K562 (cell line): ENCODE measurements at regions not wholly inside any gene's neighbourhood (a gene's known extent, or its start where the extent isn't known, plus 50 kb on each side); places are given as distances from the start of the nearest gene placed in this dataset.

Experiments used
- ATAC-seq: fragments of 200-7000 bp; cut with Tn5 transposase; 3 replicates; pipeline ENCODE4 v1.9.1; 2020; ENCODE audit warnings: moderate library complexity
- BruUV-seq: library from RNA; stranded (reverse); fragments of 400-500 nt; replicated peaks from 2 replicates; lab custom pipeline; 2021; lab: Mats Ljungman, UMichigan
- CTCF ChIA-PET: fragments of 300-600 bp; formaldehyde crosslinking; extraction: SDS; loops from one replicate; lab custom pipeline; 2021; ENCODE audit warnings: low intra/inter-chr PET ratio; lab: Yijun Ruan, JAX
- POLR2A ChIA-PET: fragments of 300-600, 350-650 bp; sonication (Branson Sonifier 250); formaldehyde crosslinking; extraction: SDS; loops from one replicate; lab custom pipeline; 2021; ENCODE audit warnings: antibody characterized with exemption, inconsistent platforms; lab: Yijun Ruan, JAX
- DNase-seq, 4 experiments: peaks; one replicate each; pipeline versions ENCODE4 v3.0.0 to v3.0.0-alpha.2; 2011 to 2018; ENCODE audit warnings: low spot score in 3 of 4, mixed read lengths in 3 of 4; ENCODE audit errors: extremely low read depth in 1 of 4
- FAIRE-seq: peaks from 2 replicates; lab custom pipeline; 2011; peaks lifted over from hg19 to GRCh38; lab: Jason Lieb, UNC
- H2AFZ ChIP-seq: 2 replicates; pipeline ENCODE4 v1.6.0; 2011; ENCODE audit warnings: low read depth, low read length, control low read depth, inconsistent platforms
- H3K27ac ChIP-seq: fragments of 200-600 bp; 3 replicates; pipeline ENCODE4 v1.8.0; 2011; ENCODE audit warnings: low read depth, mild to moderate bottlenecking, control low read depth, inconsistent platforms, low read length, moderate library complexity, mixed read lengths; ENCODE audit errors: extremely low read depth
- H3K27me3 ChIP-seq, 2 experiments: fragments of 300-600 bp in 1 of 2; 2 replicates in 1 of 2; 3 replicates in 1 of 2; pipeline versions ENCODE4 v1.6.0 to v1.8.0; 2011; ENCODE audit warnings: inconsistent platforms in 2 of 2, low read length in 2 of 2, mild to moderate bottlenecking in 1 of 2, mixed read lengths in 1 of 2, moderate library complexity in 1 of 2; ENCODE audit not compliant: control insufficient read depth in 2 of 2, insufficient read depth in 2 of 2
- H3K36me3 ChIP-seq: fragments of 300-600 bp; 3 replicates; pipeline ENCODE4 v1.8.0; 2011; ENCODE audit warnings: mild to moderate bottlenecking, low read length, inconsistent platforms; ENCODE audit not compliant: control insufficient read depth, insufficient read depth
- H3K4me1 ChIP-seq, 2 experiments: fragments of 200-600 bp in 1 of 2; replicated peaks in 1 of 2; 2 replicates in 1 of 2; 3 replicates in 1 of 2; pipeline versions ENCODE4 v1.5.1 to v1.8.0; 2011; ENCODE audit warnings: inconsistent platforms in 2 of 2, low read length in 2 of 2, mild to moderate bottlenecking in 1 of 2, mixed read lengths in 1 of 2, moderate library complexity in 1 of 2; ENCODE audit not compliant: control insufficient read depth in 2 of 2, insufficient read depth in 2 of 2
- H3K4me2 ChIP-seq: 2 replicates; pipeline ENCODE4 v1.6.1; 2011; ENCODE audit warnings: low read length, control low read depth, inconsistent platforms, mixed read lengths; ENCODE audit not compliant: insufficient read depth
- H3K4me3 ChIP-seq: fragments of 200-600 bp; sonication (generic), shearing (Covaris generic); 2 replicates; pipeline ENCODE4 v1.5.1; 2016; ENCODE audit warnings: control low read depth, inconsistent platforms
- H3K79me2 ChIP-seq: fragments of 200-600 bp; 3 replicates; pipeline ENCODE4 v1.8.0; 2011; ENCODE audit warnings: low read length, inconsistent platforms; ENCODE audit not compliant: control insufficient read depth, insufficient read depth
- H3K9ac ChIP-seq, 2 experiments: 2 replicates each; pipeline versions ENCODE4 v1.6.0 to v1.6.1; 2011; ENCODE audit warnings: low read depth in 2 of 2, low read length in 2 of 2, control low read depth in 1 of 2, inconsistent platforms in 1 of 2, mild to moderate bottlenecking in 1 of 2, mixed read lengths in 1 of 2; ENCODE audit not compliant: insufficient read depth in 1 of 2
- H3K9me1 ChIP-seq: one replicate; pipeline ENCODE4 v1.6.0; 2011; ENCODE audit warnings: inconsistent platforms, mild to moderate bottlenecking, low read length, moderate library complexity; ENCODE audit not compliant: control insufficient read depth, insufficient read depth
- H3K9me3 ChIP-seq: replicated peaks from 2 replicates; pipeline ENCODE4 v1.5.1; 2011; ENCODE audit warnings: low read depth, low read length, inconsistent platforms; ENCODE audit not compliant: control insufficient read depth, insufficient read depth
- H4K20me1 ChIP-seq: replicated peaks from 2 replicates; pipeline ENCODE4 v1.6.1; 2011; ENCODE audit warnings: low read length, inconsistent platforms, mixed read lengths; ENCODE audit not compliant: control insufficient read depth, insufficient read depth
- ARID3A ChIP-seq: IDR thresholded peaks from 2 replicates; pipeline ENCODE4 v1.6.1; 2012; ENCODE audit warnings: low read depth, low read length, improper control_type of control experiment, borderline replicate concordance
- BRD4 ChIP-seq: fragments of 200-600 bp; sonication (generic); IDR thresholded peaks from 2 replicates; pipeline ENCODE4 v1.6.1; 2017; ENCODE audit warnings: inconsistent platforms
- BRF2 ChIP-seq: IDR thresholded peaks from 3 replicates; pipeline ENCODE4 v1.6.1; 2011; ENCODE audit warnings: borderline replicate concordance, mild to moderate bottlenecking; ENCODE audit not compliant: insufficient read length, insufficient read depth
- FOXJ3 ChIP-seq: sonication (generic); formaldehyde crosslinking; IDR thresholded peaks from 2 replicates; pipeline ENCODE4 v1.4.0; 2020; ENCODE audit warnings: mild to moderate bottlenecking, missing genetic modification reagents
- HSF4 ChIP-seq: fragments of 250-450 bp; sonication (Bioruptor Pico); IDR thresholded peaks from 2 replicates; pipeline ENCODE4 v2.1.2; 2022; ENCODE audit warnings: mild to moderate bottlenecking, moderate library complexity, borderline replicate concordance
- RAD21 ChIP-seq, 2 experiments: fragments of 250-450 bp in 1 of 2; fragments of 450-650 bp in 1 of 2; sonication (Bioruptor Pico) in 1 of 2; formaldehyde crosslinking in 1 of 2; IDR thresholded peaks in 1 of 2; conservative IDR thresholded peaks in 1 of 2; 2 replicates each; pipeline versions ENCODE4 v1.4.0 to v1.8.0; 2020 to 2022; ENCODE audit warnings: mild to moderate bottlenecking in 2 of 2, moderate library complexity in 1 of 2
- SMAD1 ChIP-seq: fragments of 150-350 bp; IDR thresholded peaks from 2 replicates; pipeline ENCODE4 v1.6.1; 2014; ENCODE audit warnings: low read length, low read depth; ENCODE audit not compliant: partially characterized antibody
- XRCC3 ChIP-seq: fragments of 450-650 bp; IDR thresholded peaks from 2 replicates; pipeline ENCODE4 v1.6.1; 2017; ENCODE audit warnings: mild to moderate bottlenecking, moderate library complexity
- ZNF12 ChIP-seq: sonication (generic); formaldehyde crosslinking; IDR thresholded peaks from 2 replicates; pipeline ENCODE4 v1.4.0; 2020; ENCODE audit warnings: mild to moderate bottlenecking, missing genetic modification reagents
- ZNF239 ChIP-seq: fragments of 250-450 bp; sonication (Bioruptor Pico); IDR thresholded peaks from 2 replicates; pipeline ENCODE4 v1.4.0; 2020; ENCODE audit warnings: mild to moderate bottlenecking
- ZNF436 ChIP-seq: fragments of 250-450, 450-650 bp; sonication (Bioruptor Pico); formaldehyde crosslinking; IDR thresholded peaks from 2 replicates; pipeline ENCODE4 v1.7.0; 2020; ENCODE audit warnings: mild to moderate bottlenecking
- ZNF518B ChIP-seq: fragments of 250-450 bp; sonication (Bioruptor Pico); IDR thresholded peaks from 2 replicates; pipeline ENCODE4 v1.5.0; 2021; ENCODE audit warnings: mild to moderate bottlenecking, moderate library complexity
- WGBS: fragments of 100-300 bp; shearing (Covaris generic); methylation state at CpG from one replicate; pipeline ENCODE4 v1.1.6; 2016; ENCODE audit warnings: low coverage, mixed read lengths; ENCODE audit not compliant: insufficient coverage; ENCODE audit errors: missing lambda C conversion rate; 5-methylcytosine and 5-hydroxymethylcytosine counted together
- in situ Hi-C: fragments of 300-500 bp; cut with MboI; formaldehyde crosslinking; loops from 4 replicates; pipeline ENCODE4 v1.15.0; 2018; ENCODE audit warnings: inconsistent platforms, mixed read lengths
- intact Hi-C: fragments of 100-400 bp; cut with micrococcal nuclease; formaldehyde crosslinking; loops from 2 replicates; pipeline ENCODE4 v1.14.2; 2022

GRCh38 chr10:10938676-10939075 is 79.0 kb upstream of the CELF2 start:
- Histone ChIP-seq H3K4me1 (no peaks in the 10 kb centered on the region), H3K9me3 (no peaks in the 10 kb centered on the region), H3K27ac (no peak overlapping the region), H3K4me2 (no peak overlapping the region), H2AFZ (no peak overlapping the region), H4K20me1 (no peaks in the 10 kb centered on the region), H3K4me3 (no peak overlapping the region), H3K9me1 (no peaks in the 10 kb centered on the region), H3K79me2 (no peaks in the 10 kb centered on the region), H3K36me3 (no peaks in the 10 kb centered on the region), H3K9ac (no peak overlapping the region), H3K27me3 (no peaks in the 10 kb centered on the region)
- ATAC-seq (no peak), FAIRE-seq (no peak), DNase-seq (no peak)
- ChIA-PET CTCF (no interaction called here), POLR2A (no interaction called here)
- BruUV-seq = no TSS peak
- no peak for TF ChIP-seq BRD4
- TF ChIP-seq ZNF12 (CRISPR knock-in tag) = no peak
- no peak for TF ChIP-seq HSF4 (CRISPR knock-in tag)
- TF ChIP-seq RAD21 (CRISPR knock-in tag; conservative IDR thresholded peaks at IDR 0.05 in 1 of 2, IDR thresholded peaks at IDR 0.05 in 1 of 2) = no peak
- TF ChIP-seq BRF2 = no peak
- TF ChIP-seq FOXJ3 (CRISPR knock-in tag) = no peak
- TF ChIP-seq ARID3A = no peak
- no peak for TF ChIP-seq XRCC3
- TF ChIP-seq ZNF436 (CRISPR knock-in tag) = no peak
- no peak for TF ChIP-seq SMAD1
- no peak for TF ChIP-seq ZNF518B (CRISPR knock-in tag)
- TF ChIP-seq ZNF239 (CRISPR knock-in tag) = no peak
- intact Hi-C loops (no loop called here), in situ Hi-C loops (no loop called here)
- 0% methylated on average over 7 of the region's 7 CpGs for WGBS
